Epithelial cell of esophagus (primary cell): ENCODE measurements at regions not wholly inside any gene's neighbourhood (a gene's known extent, or its start where the extent isn't known, plus 50 kb on each side); places are given as distances from the start of the nearest gene placed in this dataset.

Experiments
- DNase-seq: peaks from one replicate; pipeline ENCODE4 v3.0.0; 2010; ENCODE audit warnings: low read depth
- H3K4me3 ChIP-seq: 2 replicates; pipeline ENCODE4 v1.5.1; 2011; ENCODE audit warnings: mild to moderate bottlenecking, low read length, control low read depth
- CTCF ChIP-seq: IDR thresholded peaks from 2 replicates; pipeline ENCODE4 v1.5.1; 2011; ENCODE audit warnings: low read depth, mild to moderate bottlenecking, low read length, control low read depth, inconsistent platforms; ENCODE audit not compliant: insufficient read depth; ENCODE audit errors: missing control alignments

GRCh38 chr9:88818495-88819201, 172.6 kb upstream of the S1PR3 start:
- no peak for DNase-seq
- H3K4me3 ChIP-seq = no peak overlapping the region
- TF ChIP-seq CTCF = no peak

- DNase-seq = no peak
- no peak overlapping the region for H3K4me3 ChIP-seq
- no peak for TF ChIP-seq CTCF
Measured at GRCh38 chr9:88819476-88819875, 171.8 kb upstream of the S1PR3 start.

- H3K4me3 ChIP-seq = no peak overlapping the region
- DNase-seq = no peak
- no peak for TF ChIP-seq CTCF
Measured at GRCh38 chr9:88820055-88820454, 171.2 kb upstream of the S1PR3 start.

- H3K4me3 ChIP-seq = no peak overlapping the region
- DNase-seq = no peak
- no peak for TF ChIP-seq CTCF
Measured at GRCh38 chr9:88821033-88821745, 170.1 kb upstream of the S1PR3 start.

GRCh38 chr9:88821746-88822106, 169.5 kb upstream of the S1PR3 start:
- no peak overlapping the region for H3K4me3 ChIP-seq
- DNase-seq = no peak
- no peak for TF ChIP-seq CTCF

GRCh38 chr9:88824711-88825110, 166.6 kb upstream of the S1PR3 start:
- no peak for TF ChIP-seq CTCF
- H3K4me3 ChIP-seq = no peak overlapping the region
- DNase-seq = no peak

- no peak for TF ChIP-seq CTCF
- DNase-seq = no peak
Measured at GRCh38 chr9:88826181-88826580, 165.1 kb upstream of the S1PR3 start.

More at GRCh38 chr9:88826181-88826580, 165.1 kb upstream of the S1PR3 start:
- no peak overlapping the region for H3K4me3 ChIP-seq
